ENCODE measurements at regions not wholly inside any gene's neighbourhood (a gene's known extent, or its start where the extent isn't known, plus 50 kb on each side); places are given as distances from the start of the nearest gene placed in this dataset.

- no peak for DNase-seq (ENCODE audit: extremely low spot score, insufficient read length, low read depth)
Observed at GRCh38 chr3:159191447-159191846, 389.6 kb downstream of the MFSD1 start.

GRCh38 chr3:159196359-159196758, 394.5 kb downstream of the MFSD1 start:
- DNase-seq (ENCODE audit: extremely low spot score, insufficient read length, low read depth) (no peak), FAIRE-seq (no peak)

More at GRCh38 chr3:159191447-159191846, 389.6 kb downstream of the MFSD1 start:
- no peak for FAIRE-seq

GRCh38 chr3:159200176-159200575, 398.3 kb downstream of the MFSD1 start:
- DNase-seq (ENCODE audit: extremely low spot score, insufficient read length, low read depth), result no peak
- FAIRE-seq, result no peak

GRCh38 chr3:159208050-159208449, 406.2 kb downstream of the MFSD1 start:
- DNase-seq (ENCODE audit: extremely low spot score, insufficient read length, low read depth) (no peak), FAIRE-seq (no peak)

GRCh38 chr3:159209459-159209858, 407.6 kb downstream of the MFSD1 start:
- DNase-seq (ENCODE audit: extremely low spot score, insufficient read length, low read depth), result no peak

GRCh38 chr3:159210336-159210735, 408.5 kb downstream of the MFSD1 start:
- no peak for FAIRE-seq
- DNase-seq (ENCODE audit: extremely low spot score, insufficient read length, low read depth), result no peak

More at GRCh38 chr3:159209459-159209858, 407.6 kb downstream of the MFSD1 start:
- no peak for FAIRE-seq

GRCh38 chr3:159216311-159216710, 414.5 kb downstream of the MFSD1 start:
- FAIRE-seq, result no peak
- DNase-seq (ENCODE audit: extremely low spot score, insufficient read length, low read depth), result no peak

GRCh38 chr3:159219231-159219630, 417.4 kb downstream of the MFSD1 start:
- no peak for FAIRE-seq
- no peak for DNase-seq (ENCODE audit: extremely low spot score, insufficient read length, low read depth)

GRCh38 chr3:159221335-159221734, 419.5 kb downstream of the MFSD1 start:
- no peak for FAIRE-seq
- no peak for DNase-seq (ENCODE audit: extremely low spot score, insufficient read length, low read depth)

- no peak for FAIRE-seq
Observed at GRCh38 chr3:159229116-159229680, 427.3 kb downstream of the MFSD1 start.

GRCh38 chr3:159232966-159233365, 431.1 kb downstream of the MFSD1 start:
- DNase-seq (ENCODE audit: extremely low spot score, insufficient read length, low read depth) (no peak), FAIRE-seq (no peak)

More at GRCh38 chr3:159229116-159229680, 427.3 kb downstream of the MFSD1 start:
- no peak for DNase-seq (ENCODE audit: extremely low spot score, insufficient read length, low read depth)

GRCh38 chr3:159233734-159234133, 431.9 kb downstream of the MFSD1 start:
- DNase-seq (ENCODE audit: extremely low spot score, insufficient read length, low read depth) (no peak), FAIRE-seq (no peak)

GRCh38 chr3:159234306-159234705, 432.5 kb downstream of the MFSD1 start:
- no peak for DNase-seq (ENCODE audit: extremely low spot score, insufficient read length, low read depth)
- FAIRE-seq, result no peak

DNA sequence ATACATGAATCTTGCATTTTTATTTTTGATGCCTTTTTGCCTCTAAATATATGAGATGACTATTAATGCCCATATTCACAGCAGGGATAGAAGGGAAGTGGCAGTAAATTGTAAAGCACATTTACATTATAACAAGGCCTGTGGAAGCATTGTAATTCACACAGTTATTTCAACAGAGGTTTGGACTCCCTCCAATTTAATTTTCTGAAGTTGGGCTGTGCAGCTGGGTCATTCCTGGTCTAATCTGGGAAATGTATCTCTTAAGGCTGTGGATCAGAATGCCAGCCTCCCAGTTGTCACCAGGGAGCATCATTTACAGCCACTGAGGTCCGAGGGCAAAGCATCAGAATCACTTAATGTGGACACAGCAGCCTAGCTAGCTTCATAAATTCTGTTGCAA, 434.5 kb downstream of the MFSD1 start:
- no peak for DNase-seq (ENCODE audit: extremely low spot score, insufficient read length, low read depth)
- FAIRE-seq, result no peak

DNA sequence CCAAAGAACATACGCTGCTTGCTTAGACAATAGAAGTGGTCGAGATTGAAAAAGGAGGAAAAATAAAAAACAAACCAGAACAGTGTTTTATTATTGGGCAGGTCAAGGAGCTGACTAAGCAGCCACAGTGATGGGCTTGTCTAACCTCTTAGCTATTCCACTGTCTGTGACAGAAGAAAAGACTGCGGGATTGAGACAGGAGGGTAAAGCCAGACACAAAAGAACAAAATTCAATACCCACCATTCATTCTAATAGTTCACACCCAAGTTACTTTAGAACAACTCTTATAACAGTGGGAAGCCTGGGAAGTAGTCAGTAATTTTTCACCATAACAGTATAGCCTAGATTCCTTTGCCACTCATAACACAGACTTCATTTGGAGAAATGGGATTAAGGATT, 435.4 kb downstream of the MFSD1 start:
- no peak for FAIRE-seq
- no peak for DNase-seq (ENCODE audit: extremely low spot score, insufficient read length, low read depth)

DNA sequence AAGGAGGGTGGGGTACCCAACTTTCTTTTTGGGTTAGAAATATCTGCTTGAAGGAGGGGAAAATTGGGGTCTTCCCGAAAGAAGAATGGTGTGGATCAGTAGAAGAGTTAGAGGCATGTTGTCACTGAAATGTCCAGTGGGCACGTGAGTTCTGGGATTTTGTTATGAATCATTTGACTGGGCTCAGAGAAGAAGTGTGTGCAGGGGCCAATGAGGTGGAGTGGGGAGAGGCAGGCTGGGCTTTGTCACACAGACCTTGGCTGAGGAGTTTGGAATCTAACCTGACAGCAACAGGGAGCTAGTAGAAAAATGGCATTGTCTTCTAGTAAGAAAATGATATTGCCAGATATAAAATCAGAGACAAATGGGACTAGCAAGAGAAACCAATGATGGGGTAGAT, 436.8 kb downstream of the MFSD1 start:
- FAIRE-seq, result no peak
- no peak for DNase-seq (ENCODE audit: extremely low spot score, insufficient read length, low read depth)

- no peak for DNase-seq (ENCODE audit: extremely low spot score, insufficient read length, low read depth)
- FAIRE-seq, result no peak
Observed at GRCh38 chr3:159239059-159239458, 437.2 kb downstream of the MFSD1 start.

GRCh38 chr3:159244933-159245332, 443.1 kb downstream of the MFSD1 start:
- FAIRE-seq, result no peak
- DNase-seq (ENCODE audit: extremely low spot score, insufficient read length, low read depth), result no peak

GRCh38 chr3:159245871-159246270, 444.0 kb downstream of the MFSD1 start:
- DNase-seq (ENCODE audit: extremely low spot score, insufficient read length, low read depth) (no peak), FAIRE-seq (no peak)

DNA sequence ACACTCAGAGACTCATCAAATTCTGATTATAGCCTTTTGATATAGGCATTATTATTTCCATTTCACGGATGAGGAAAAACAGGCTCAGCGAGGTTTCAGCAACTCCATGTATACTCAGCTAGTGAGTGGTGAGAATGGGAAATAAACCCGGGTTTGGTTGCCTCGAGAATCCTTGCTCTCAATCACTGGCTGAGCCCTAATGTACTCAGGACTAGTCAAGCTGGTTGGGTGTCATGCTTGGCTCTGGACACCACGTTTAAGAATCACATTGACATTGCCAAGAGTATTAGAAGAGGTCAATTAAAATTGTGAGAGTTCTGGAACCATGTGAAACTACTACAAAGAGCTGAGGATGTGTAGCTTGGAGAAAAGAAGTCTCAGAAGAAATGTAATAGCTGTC, 444.5 kb downstream of the MFSD1 start:
- FAIRE-seq (no peak), DNase-seq (ENCODE audit: extremely low spot score, insufficient read length, low read depth) (no peak)

- no peak for FAIRE-seq
Observed at GRCh38 chr3:159249472-159250174, 447.8 kb downstream of the MFSD1 start.

GRCh38 chr3:159250961-159251360, 449.1 kb downstream of the MFSD1 start:
- DNase-seq (ENCODE audit: extremely low spot score, insufficient read length, low read depth) (no peak), FAIRE-seq (no peak)

More at GRCh38 chr3:159249472-159250174, 447.8 kb downstream of the MFSD1 start:
- no peak for DNase-seq (ENCODE audit: extremely low spot score, insufficient read length, low read depth)
